ENCODE measurements at regions not wholly inside any gene's neighbourhood (a gene's known extent, or its start where the extent isn't known, plus 50 kb on each side); places are given as distances from the start of the nearest gene placed in this dataset.

GRCh38 chr5:57642698-57643097, 160.1 kb upstream of the ACTBL2 start:
- no peak overlapping the region for H3K9ac ChIP-seq (ENCODE audit: extremely low read depth, low read length, poor library complexity, severe bottlenecking)
- no peak for DNase-seq
- Mint-ChIP-seq H3K27ac (no peak overlapping the region), H3K9me3 (no peaks in the 10 kb centered on the region), H3K4me1 (no peaks in the 10 kb centered on the region), H3K4me3 (no peak overlapping the region), H3K27me3 (ENCODE audit: insufficient read depth) (peaks cover 4% of the 10 kb centered on the region), H3K36me3 (ENCODE audit: low read depth) (no peaks in the 10 kb centered on the region)
- no peaks in the 10 kb centered on the region for H3K9me3 ChIP-seq (ENCODE audit: control insufficient read depth, low read length)
- H3K27ac ChIP-seq (ENCODE audit: low read depth, low read length): no peak overlapping the region
- H3K36me3 ChIP-seq (ENCODE audit: control insufficient read depth, insufficient read depth, low read length): no peaks in the 10 kb centered on the region
- no peaks in the 10 kb centered on the region for H3K4me1 ChIP-seq (ENCODE audit: control insufficient read depth, insufficient read depth, low read length)
- no peak overlapping the region for H3K4me3 ChIP-seq (ENCODE audit: low read length)
- peaks cover 8% of the 10 kb centered on the region for H3K27me3 ChIP-seq (ENCODE audit: control insufficient read depth, insufficient read depth, low read length, poor library complexity, severe bottlenecking)
- WGBS, 2 experiments (ENCODE audit: insufficient coverage in 1 of 2, insufficient read length in 1 of 2): 100% methylated on average over 1 of the region's 2 CpGs; no CpG with 5 or more reads in 1 of the 2 experiments
- TF ChIP-seq CTCF (conservative IDR thresholded peaks at IDR 0.05): no peak

- Mint-ChIP-seq H3K4me1 (no peaks in the 10 kb centered on the region), H3K27ac (no peak overlapping the region), H3K9me3 (no peaks in the 10 kb centered on the region), H3K36me3 (ENCODE audit: low read depth) (no peaks in the 10 kb centered on the region), H3K4me3 (no peak overlapping the region), H3K27me3 (ENCODE audit: insufficient read depth) (peaks cover 4% of the 10 kb centered on the region)
- no peaks in the 10 kb centered on the region for H3K4me1 ChIP-seq (ENCODE audit: control insufficient read depth, insufficient read depth, low read length)
- peaks cover 8% of the 10 kb centered on the region for H3K27me3 ChIP-seq (ENCODE audit: control insufficient read depth, insufficient read depth, low read length, poor library complexity, severe bottlenecking)
- H3K27ac ChIP-seq (ENCODE audit: low read depth, low read length): no peak overlapping the region
- 81 to 84% methylated on average over 4 of the region's 4 CpGs for WGBS, 2 experiments (ENCODE audit: insufficient coverage in 1 of 2, insufficient read length in 1 of 2)
- DNase-seq: no peak
- TF ChIP-seq CTCF (conservative IDR thresholded peaks at IDR 0.05): no peak
- no peak overlapping the region for H3K4me3 ChIP-seq (ENCODE audit: low read length)
- H3K9ac ChIP-seq (ENCODE audit: extremely low read depth, low read length, poor library complexity, severe bottlenecking): no peak overlapping the region
- no peaks in the 10 kb centered on the region for H3K36me3 ChIP-seq (ENCODE audit: control insufficient read depth, insufficient read depth, low read length)
- no peaks in the 10 kb centered on the region for H3K9me3 ChIP-seq (ENCODE audit: control insufficient read depth, low read length)
These were observed 159.5 kb upstream of the ACTBL2 start for GRCh38 chr5:57642066-57642465.

- no peaks in the 10 kb centered on the region for H3K4me1 ChIP-seq (ENCODE audit: control insufficient read depth, insufficient read depth, low read length)
- H3K4me3 Mint-ChIP-seq: no peak overlapping the region
- H3K9ac ChIP-seq (ENCODE audit: extremely low read depth, low read length, poor library complexity, severe bottlenecking): no peak overlapping the region
- no peak overlapping the region for H3K27ac ChIP-seq (ENCODE audit: low read depth, low read length)
- H3K36me3 Mint-ChIP-seq (ENCODE audit: low read depth): no peaks in the 10 kb centered on the region
- H3K27me3 ChIP-seq (ENCODE audit: control insufficient read depth, insufficient read depth, low read length, poor library complexity, severe bottlenecking): peaks cover 6% of the 10 kb centered on the region
- no peak overlapping the region for H3K27ac Mint-ChIP-seq
- no peak for TF ChIP-seq CTCF (conservative IDR thresholded peaks at IDR 0.05)
- no peak overlapping the region for H3K4me3 ChIP-seq (ENCODE audit: low read length)
- H3K36me3 ChIP-seq (ENCODE audit: control insufficient read depth, insufficient read depth, low read length): no peaks in the 10 kb centered on the region
- 86 to 93% methylated on average over 2 to 3 of the region's 3 CpGs for WGBS, 2 experiments (ENCODE audit: insufficient coverage in 1 of 2, insufficient read length in 1 of 2)
- H3K27me3 Mint-ChIP-seq (ENCODE audit: insufficient read depth): peaks cover 3% of the 10 kb centered on the region
- H3K9me3 ChIP-seq (ENCODE audit: control insufficient read depth, low read length): no peaks in the 10 kb centered on the region
- DNase-seq: no peak
- no peaks in the 10 kb centered on the region for H3K4me1 Mint-ChIP-seq
- H3K9me3 Mint-ChIP-seq: peaks cover 2% of the 10 kb centered on the region
These were observed 152.7 kb upstream of the ACTBL2 start for GRCh38 chr5:57635146-57635777.

Data from endodermal cell (in vitro differentiated cells).